Stomach (tissue), 8 donors: ENCODE measurements at regions not wholly inside any gene's neighbourhood (a gene's known extent, or its start where the extent isn't known, plus 50 kb on each side); places are given as distances from the start of the nearest gene placed in this dataset.

Experiments used
- DNase-seq, 2 donors: peaks; one replicate each; pipeline versions ENCODE4 v3.0.0 to v3.0.0-alpha.2; 2013 to 2019
- H3K27ac ChIP-seq, 5 donors: fragments of 200-600 bp in 4 of 5; sonication (generic) in 4 of 5; one replicate each; pipeline ENCODE4 v1.5.1; 2013 to 2019; ENCODE audit warnings: mild to moderate bottlenecking in 1 of 5, moderate library complexity in 1 of 5
- H3K27me3 ChIP-seq, 3 donors: fragments of 200-600 bp; sonication (generic); one replicate each; pipeline ENCODE4 v1.5.1; 2017 to 2019; ENCODE audit warnings: mixed run types in 1 of 3
- H3K36me3 ChIP-seq, 4 donors: fragments of 200-600 bp; sonication (generic); 1 replicate in 3 of 4; 2 replicates in 1 of 4; pipeline ENCODE4 v1.5.1; 2016 to 2019
- H3K4me1 ChIP-seq, 4 donors: fragments of 200-600 bp; sonication (generic); one replicate each; pipeline ENCODE4 v1.5.1; 2016 to 2019
- H3K4me3 ChIP-seq, 4 donors: fragments of 200-600 bp; sonication (generic) in 3 of 4; one replicate each; pipeline ENCODE4 v1.5.1; 2016 to 2019; ENCODE audit warnings: mild to moderate bottlenecking in 1 of 4
- H3K9me3 ChIP-seq, 4 donors: fragments of 200-600 bp; sonication (generic); one replicate each; pipeline ENCODE4 v1.5.1; 2016 to 2019
- EP300 ChIP-seq: sonication (generic); formaldehyde crosslinking; IDR thresholded peaks from one replicate; pipeline ENCODE4 v1.6.1; 2017; ENCODE audit warnings: antibody characterized with exemption
- POLR2A ChIP-seq, 4 donors: fragments of 450-650 bp; IDR thresholded peaks; one replicate each; pipeline ENCODE4 v1.6.1; 2016; ENCODE audit warnings: antibody characterized with exemption in 4 of 4, control low read depth in 2 of 4, mild to moderate bottlenecking in 1 of 4, moderate library complexity in 1 of 4
- POLR2AphosphoS5 ChIP-seq, 3 donors: sonication (generic); formaldehyde crosslinking; IDR thresholded peaks; one replicate each; pipeline ENCODE4 v1.6.1; 2016; ENCODE audit warnings: antibody characterized with exemption in 3 of 3
- WGBS, 5 donors: extraction: QIAGEN DNeasy Blood & Tissue Kit in 3 of 5; methylation state at CpG; one replicate each; pipeline versions ENCODE4 v1.1.5 to v1.1.7; 2013 to 2018; 5-methylcytosine and 5-hydroxymethylcytosine counted together
- intact Hi-C: fragments of 100-400 bp; cut with DNase I; formaldehyde crosslinking; loops from one replicate; pipeline ENCODE4 v1.15.1; 2023; ENCODE audit warnings: low total_unique reads
- TF ChIP-seq, protein P1 (sequence below), 7 experiments: fragments of 450-650 bp in 4 of 7; fragments of 200-600 bp in 3 of 7; sonication (generic) in 3 of 7; IDR thresholded peaks; one replicate each; pipeline ENCODE4 v1.5.1; 2016 to 2019; ENCODE audit warnings: antibody characterized with exemption in 7 of 7, control low read depth in 2 of 7, mild to moderate bottlenecking in 1 of 7
- donor health status: healthy with polysubstance abuse.
- donor health status: Bipolar disorder and iron deficiency.
- donor health status: healthy.

GRCh38 chr18:37741032-37741623 lies 175.5 kb upstream of the CELF4 start:
- 62 to 73% (median 65%) methylated on average over 7 of the region's 7 CpGs for WGBS, 5 donors
- Histone ChIP-seq H3K9me3 (no peaks in the 10 kb centered on the region), H3K4me3 (no peak overlapping the region), H3K36me3 (no peaks in the 10 kb centered on the region), H3K27me3 (no peaks in the 10 kb centered on the region), H3K4me1 (no peaks in the 10 kb centered on the region), H3K27ac (no peak overlapping the region)
- no peak for DNase-seq
- TF ChIP-seq POLR2AphosphoS5 (IDR thresholded peaks at IDR 0.05) (no peak), EP300 (no peak), POLR2A (IDR thresholded peaks at IDR 0.05) (no peak)
- TF ChIP-seq, protein P1, sequence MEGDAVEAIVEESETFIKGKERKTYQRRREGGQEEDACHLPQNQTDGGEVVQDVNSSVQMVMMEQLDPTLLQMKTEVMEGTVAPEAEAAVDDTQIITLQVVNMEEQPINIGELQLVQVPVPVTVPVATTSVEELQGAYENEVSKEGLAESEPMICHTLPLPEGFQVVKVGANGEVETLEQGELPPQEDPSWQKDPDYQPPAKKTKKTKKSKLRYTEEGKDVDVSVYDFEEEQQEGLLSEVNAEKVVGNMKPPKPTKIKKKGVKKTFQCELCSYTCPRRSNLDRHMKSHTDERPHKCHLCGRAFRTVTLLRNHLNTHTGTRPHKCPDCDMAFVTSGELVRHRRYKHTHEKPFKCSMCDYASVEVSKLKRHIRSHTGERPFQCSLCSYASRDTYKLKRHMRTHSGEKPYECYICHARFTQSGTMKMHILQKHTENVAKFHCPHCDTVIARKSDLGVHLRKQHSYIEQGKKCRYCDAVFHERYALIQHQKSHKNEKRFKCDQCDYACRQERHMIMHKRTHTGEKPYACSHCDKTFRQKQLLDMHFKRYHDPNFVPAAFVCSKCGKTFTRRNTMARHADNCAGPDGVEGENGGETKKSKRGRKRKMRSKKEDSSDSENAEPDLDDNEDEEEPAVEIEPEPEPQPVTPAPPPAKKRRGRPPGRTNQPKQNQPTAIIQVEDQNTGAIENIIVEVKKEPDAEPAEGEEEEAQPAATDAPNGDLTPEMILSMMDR (IDR thresholded peaks at IDR 0.05) = no peak
- intact Hi-C loops = no loop called here

DNA sequence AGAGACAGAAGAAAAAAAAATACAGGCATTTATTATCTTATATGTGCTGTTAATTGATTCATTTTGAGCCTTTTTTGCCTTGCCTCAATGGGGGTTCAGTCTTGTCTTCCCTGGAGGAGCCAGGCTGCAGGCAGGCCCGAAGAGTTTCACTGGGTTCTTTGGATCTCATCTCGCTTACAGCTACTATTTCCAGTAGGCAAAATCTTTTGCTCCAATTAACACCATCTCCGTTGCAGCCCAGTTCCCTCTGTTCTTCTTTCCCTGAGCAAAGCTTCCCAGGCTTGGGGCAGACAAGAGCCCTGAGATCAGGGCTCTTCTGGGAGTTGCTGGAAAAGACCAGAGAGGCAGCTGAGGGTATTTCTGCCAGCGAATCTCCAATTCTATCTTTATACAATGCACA lies 168.8 kb upstream of the CELF4 start:
- Histone ChIP-seq H3K27ac (no peak overlapping the region), H3K27me3 (no peaks in the 10 kb centered on the region), H3K4me1 (no peaks in the 10 kb centered on the region), H3K4me3 (no peak overlapping the region), H3K9me3 (no peaks in the 10 kb centered on the region), H3K36me3 (no peaks in the 10 kb centered on the region)
- intact Hi-C loops = no loop called here
- no peak for TF ChIP-seq POLR2A (IDR thresholded peaks at IDR 0.05)
- no peak for TF ChIP-seq EP300
- TF ChIP-seq, protein P1 (IDR thresholded peaks at IDR 0.05) = no peak
- no peak for TF ChIP-seq POLR2AphosphoS5 (IDR thresholded peaks at IDR 0.05)
- 74 to 89% (median 81%) methylated on average over 4 of the region's 4 CpGs for WGBS, 5 donors
- no peak for DNase-seq

DNA sequence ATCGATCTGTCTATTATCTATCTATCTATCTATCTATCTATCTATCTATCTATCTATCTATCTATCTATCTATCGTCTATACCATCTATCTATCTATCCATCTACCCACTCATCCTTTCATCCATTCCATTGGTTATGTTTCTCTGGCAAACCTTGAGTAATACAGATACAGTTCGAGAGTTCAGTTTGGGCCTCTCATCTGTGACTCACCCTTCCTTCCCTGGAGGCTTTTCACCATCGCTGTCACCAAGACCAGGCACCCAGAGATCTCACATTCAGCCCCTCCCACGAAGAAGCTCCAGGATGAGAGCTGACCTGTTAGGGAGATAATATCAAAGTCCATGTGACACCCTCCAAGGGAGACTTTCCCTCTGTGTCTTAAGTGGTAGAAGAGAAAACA lies 164.1 kb upstream of the CELF4 start:
- no peak for DNase-seq
- H3K4me1 ChIP-seq = no peaks in the 10 kb centered on the region
- intact Hi-C loops = no loop called here
- TF ChIP-seq POLR2A (IDR thresholded peaks at IDR 0.05) (no peak), EP300 (no peak), POLR2AphosphoS5 (IDR thresholded peaks at IDR 0.05) (no peak)
- TF ChIP-seq, protein P1 (IDR thresholded peaks at IDR 0.05) = no peak
- H3K9me3 ChIP-seq = no peaks in the 10 kb centered on the region
- H3K36me3 ChIP-seq = no peaks in the 10 kb centered on the region
- H3K27me3 ChIP-seq = no peaks in the 10 kb centered on the region
- 64 to 82% (median 74%) methylated on average over 5 of the region's 5 CpGs for WGBS, 5 donors
- no peak overlapping the region for H3K4me3 ChIP-seq
- H3K27ac ChIP-seq = no peak overlapping the region

DNA sequence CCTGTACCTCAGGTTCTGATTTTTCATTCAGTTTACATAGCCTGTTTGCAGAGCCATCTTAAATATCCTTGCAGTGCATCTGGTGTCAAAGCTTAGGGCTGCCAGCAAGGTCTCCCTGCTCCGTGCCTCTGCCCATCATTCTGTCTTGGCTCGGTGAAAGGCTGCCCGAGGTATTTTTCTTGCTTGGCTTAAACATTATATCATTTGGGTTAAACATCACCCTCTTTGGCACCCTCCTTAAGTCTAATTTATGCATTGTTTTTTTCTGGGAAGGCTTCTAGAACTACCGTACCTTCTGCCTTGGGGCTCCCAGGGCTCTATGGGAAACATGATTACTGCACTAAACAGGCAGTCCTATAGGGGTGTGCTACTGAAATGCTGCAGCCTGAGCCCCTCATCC lies 158.6 kb upstream of the CELF4 start:
- WGBS, 5 donors = 71 to 91% (median 80%) methylated on average over 4 of the region's 4 CpGs
- Histone ChIP-seq H3K36me3 (no peaks in the 10 kb centered on the region), H3K9me3 (no peaks in the 10 kb centered on the region), H3K4me3 (no peak overlapping the region), H3K27me3 (no peaks in the 10 kb centered on the region), H3K4me1 (no peaks in the 10 kb centered on the region), H3K27ac (no peak overlapping the region)
- TF ChIP-seq POLR2A (IDR thresholded peaks at IDR 0.05) = no peak
- TF ChIP-seq, protein P1 (IDR thresholded peaks at IDR 0.05) = no peak
- no peak for TF ChIP-seq POLR2AphosphoS5 (IDR thresholded peaks at IDR 0.05)
- TF ChIP-seq EP300 = no peak
- intact Hi-C loops = no loop called here
- no peak for DNase-seq
